ENCODE measurements at regions not wholly inside any gene's neighbourhood (a gene's known extent, or its start where the extent isn't known, plus 50 kb on each side); places are given as distances from the start of the nearest gene placed in this dataset.
"Not testable (repeated sequence)": the region's sequence is repeated elsewhere in the genome, so short reads cannot be mapped to it uniquely, and the experiment has no call there.

- no peak for DNase-seq
Measured at GRCh38 chr9:107780960-107781359, 291.4 kb upstream of the KLF4 start.

GRCh38 chr9:107779731-107780130 is 290.2 kb upstream of the KLF4 start:
- no peak for DNase-seq

GRCh38 chr9:107778661-107779060 is 289.1 kb upstream of the KLF4 start:
- DNase-seq, result peak; percentile 74

GRCh38 chr9:107774099-107774498 is 284.5 kb upstream of the KLF4 start:
- DNase-seq, result not testable (repeated sequence)

- DNase-seq, result no peak
Measured at GRCh38 chr9:107772988-107773387, 283.4 kb upstream of the KLF4 start.

- no peak for DNase-seq
Measured at GRCh38 chr9:107770716-107771115, 281.1 kb upstream of the KLF4 start.

- DNase-seq, result no peak
Measured at GRCh38 chr9:107768224-107768623, 278.7 kb upstream of the KLF4 start.

- no peak for DNase-seq
Measured at GRCh38 chr9:107767711-107768110, 278.1 kb upstream of the KLF4 start.

GRCh38 chr9:107763469-107763868 is 273.9 kb upstream of the KLF4 start:
- DNase-seq, result not testable (repeated sequence)

GRCh38 chr9:107761307-107761706 is 271.7 kb upstream of the KLF4 start:
- no peak for DNase-seq

- peak; percentile 24 for DNase-seq
Measured at GRCh38 chr9:107760469-107761242, 271.1 kb upstream of the KLF4 start.

- DNase-seq, result no peak
Measured at GRCh38 chr9:107759823-107760166, 270.2 kb upstream of the KLF4 start.

GRCh38 chr9:107759009-107759822 is 269.6 kb upstream of the KLF4 start:
- DNase-seq, result no peak

GRCh38 chr9:107756091-107756490 is 266.5 kb upstream of the KLF4 start:
- DNase-seq, result no peak

- DNase-seq, result peak; percentile 40
Measured at GRCh38 chr9:107755246-107755645, 265.7 kb upstream of the KLF4 start.

GRCh38 chr9:107751567-107752210 is 262.1 kb upstream of the KLF4 start:
- peak; percentile 61 for DNase-seq

- DNase-seq, result peak; percentile 94
Measured at GRCh38 chr9:107750741-107751566, 261.4 kb upstream of the KLF4 start.

- DNase-seq, result peak; percentile 91
Measured at GRCh38 chr9:107749787-107750444, 260.3 kb upstream of the KLF4 start.

- no peak for DNase-seq
Measured at GRCh38 chr9:107744873-107745272, 255.3 kb upstream of the KLF4 start.

- DNase-seq, result no peak
Measured at GRCh38 chr9:107742531-107743309, 253.2 kb upstream of the KLF4 start.

Data from tongue (tissue), 1 donor.